H1 (cell line): ENCODE measurements at regions not wholly inside any gene's neighbourhood (a gene's known extent, or its start where the extent isn't known, plus 50 kb on each side); places are given as distances from the start of the nearest gene placed in this dataset.

Experiments used
- CHD1 ChIP-seq: IDR thresholded peaks from 2 replicates; pipeline ENCODE4 v1.6.1; 2012; ENCODE audit warnings: low read depth, low read length, improper control_type of control experiment
- CHD2 ChIP-seq: IDR thresholded peaks from 2 replicates; pipeline ENCODE4 v1.6.1; 2012; ENCODE audit warnings: low read length, improper control_type of control experiment
- HDAC2 ChIP-seq, 2 experiments: fragments of 300-600 bp in 1 of 2; sonication (generic) in 1 of 2; IDR thresholded peaks; 2 replicates each; pipeline ENCODE4 v1.6.1; 2011 to 2012; ENCODE audit warnings: low read depth in 2 of 2, low read length in 2 of 2, mild to moderate bottlenecking in 2 of 2, moderate library complexity in 2 of 2, borderline replicate concordance in 1 of 2, inconsistent platforms in 1 of 2
- JUND ChIP-seq: IDR thresholded peaks from 2 replicates; pipeline ENCODE4 v1.6.1; 2011; ENCODE audit warnings: mild to moderate bottlenecking, improper control_type of control experiment, low read length
- SP2 ChIP-seq: IDR thresholded peaks from 2 replicates; pipeline ENCODE4 v1.6.1; 2012; ENCODE audit warnings: mild to moderate bottlenecking, low read length, inconsistent platforms
- SUZ12 ChIP-seq: fragments of 200-600 bp; sonication (generic); IDR thresholded peaks from 2 replicates; pipeline ENCODE4 v1.6.1; 2012; ENCODE audit warnings: mild to moderate bottlenecking, inconsistent platforms, low read length, moderate library complexity, mixed read lengths
- TF ChIP-seq, protein P1 (sequence below): fragments of 300-600 bp; sonication (generic); IDR thresholded peaks from 2 replicates; pipeline ENCODE4 v1.7.1; 2012; ENCODE audit warnings: low read length, moderate library complexity, mild to moderate bottlenecking, inconsistent platforms; ENCODE audit not compliant: insufficient replicate concordance
- TF ChIP-seq, protein P2 (sequence below), 3 experiments: IDR thresholded peaks; 1 replicate in 2 of 3; 2 replicates in 1 of 3; pipeline versions ENCODE4 v1.5.1 to v1.6.1; 2011; ENCODE audit warnings: low read length in 3 of 3, mild to moderate bottlenecking in 3 of 3, inconsistent platforms in 2 of 3, low read depth in 1 of 3, moderate library complexity in 1 of 3; ENCODE audit not compliant: insufficient read depth in 1 of 3; ENCODE audit errors: control extremely low read depth in 1 of 3

DNA sequence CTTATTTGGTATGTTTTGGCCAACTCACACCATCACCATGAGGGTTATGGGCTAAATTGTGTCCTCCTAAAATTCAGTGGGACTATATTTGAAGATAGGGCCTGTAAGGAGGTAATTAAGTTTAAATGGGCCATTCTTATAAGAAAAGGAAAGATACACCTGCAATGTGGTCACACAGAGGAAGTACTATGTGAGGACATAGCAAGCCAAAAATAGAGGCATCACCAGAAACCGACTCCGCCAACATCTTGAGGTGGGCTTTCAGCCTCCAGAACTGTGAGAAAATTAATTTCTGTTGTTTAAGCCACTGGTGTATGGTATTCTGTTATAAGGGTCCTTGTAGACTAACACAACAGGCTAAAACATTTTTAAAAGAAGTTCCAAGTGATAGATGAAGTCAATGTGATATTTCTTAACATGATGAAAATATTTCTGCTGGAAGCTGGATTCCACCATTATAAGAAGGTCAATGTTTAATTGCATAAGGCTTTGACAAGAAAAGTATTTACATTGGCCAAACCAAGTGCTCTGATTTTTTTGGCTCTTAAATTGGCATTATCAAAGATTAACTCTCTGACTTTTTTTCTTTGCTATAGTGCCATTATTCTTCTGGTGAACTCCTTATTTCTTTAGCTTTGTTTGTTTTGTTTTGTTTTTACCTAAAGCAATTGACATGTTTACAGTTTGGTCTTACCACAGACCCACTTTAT is 540.9 kb downstream of the PPARGC1A start (continued):
- TF ChIP-seq, protein P1, sequence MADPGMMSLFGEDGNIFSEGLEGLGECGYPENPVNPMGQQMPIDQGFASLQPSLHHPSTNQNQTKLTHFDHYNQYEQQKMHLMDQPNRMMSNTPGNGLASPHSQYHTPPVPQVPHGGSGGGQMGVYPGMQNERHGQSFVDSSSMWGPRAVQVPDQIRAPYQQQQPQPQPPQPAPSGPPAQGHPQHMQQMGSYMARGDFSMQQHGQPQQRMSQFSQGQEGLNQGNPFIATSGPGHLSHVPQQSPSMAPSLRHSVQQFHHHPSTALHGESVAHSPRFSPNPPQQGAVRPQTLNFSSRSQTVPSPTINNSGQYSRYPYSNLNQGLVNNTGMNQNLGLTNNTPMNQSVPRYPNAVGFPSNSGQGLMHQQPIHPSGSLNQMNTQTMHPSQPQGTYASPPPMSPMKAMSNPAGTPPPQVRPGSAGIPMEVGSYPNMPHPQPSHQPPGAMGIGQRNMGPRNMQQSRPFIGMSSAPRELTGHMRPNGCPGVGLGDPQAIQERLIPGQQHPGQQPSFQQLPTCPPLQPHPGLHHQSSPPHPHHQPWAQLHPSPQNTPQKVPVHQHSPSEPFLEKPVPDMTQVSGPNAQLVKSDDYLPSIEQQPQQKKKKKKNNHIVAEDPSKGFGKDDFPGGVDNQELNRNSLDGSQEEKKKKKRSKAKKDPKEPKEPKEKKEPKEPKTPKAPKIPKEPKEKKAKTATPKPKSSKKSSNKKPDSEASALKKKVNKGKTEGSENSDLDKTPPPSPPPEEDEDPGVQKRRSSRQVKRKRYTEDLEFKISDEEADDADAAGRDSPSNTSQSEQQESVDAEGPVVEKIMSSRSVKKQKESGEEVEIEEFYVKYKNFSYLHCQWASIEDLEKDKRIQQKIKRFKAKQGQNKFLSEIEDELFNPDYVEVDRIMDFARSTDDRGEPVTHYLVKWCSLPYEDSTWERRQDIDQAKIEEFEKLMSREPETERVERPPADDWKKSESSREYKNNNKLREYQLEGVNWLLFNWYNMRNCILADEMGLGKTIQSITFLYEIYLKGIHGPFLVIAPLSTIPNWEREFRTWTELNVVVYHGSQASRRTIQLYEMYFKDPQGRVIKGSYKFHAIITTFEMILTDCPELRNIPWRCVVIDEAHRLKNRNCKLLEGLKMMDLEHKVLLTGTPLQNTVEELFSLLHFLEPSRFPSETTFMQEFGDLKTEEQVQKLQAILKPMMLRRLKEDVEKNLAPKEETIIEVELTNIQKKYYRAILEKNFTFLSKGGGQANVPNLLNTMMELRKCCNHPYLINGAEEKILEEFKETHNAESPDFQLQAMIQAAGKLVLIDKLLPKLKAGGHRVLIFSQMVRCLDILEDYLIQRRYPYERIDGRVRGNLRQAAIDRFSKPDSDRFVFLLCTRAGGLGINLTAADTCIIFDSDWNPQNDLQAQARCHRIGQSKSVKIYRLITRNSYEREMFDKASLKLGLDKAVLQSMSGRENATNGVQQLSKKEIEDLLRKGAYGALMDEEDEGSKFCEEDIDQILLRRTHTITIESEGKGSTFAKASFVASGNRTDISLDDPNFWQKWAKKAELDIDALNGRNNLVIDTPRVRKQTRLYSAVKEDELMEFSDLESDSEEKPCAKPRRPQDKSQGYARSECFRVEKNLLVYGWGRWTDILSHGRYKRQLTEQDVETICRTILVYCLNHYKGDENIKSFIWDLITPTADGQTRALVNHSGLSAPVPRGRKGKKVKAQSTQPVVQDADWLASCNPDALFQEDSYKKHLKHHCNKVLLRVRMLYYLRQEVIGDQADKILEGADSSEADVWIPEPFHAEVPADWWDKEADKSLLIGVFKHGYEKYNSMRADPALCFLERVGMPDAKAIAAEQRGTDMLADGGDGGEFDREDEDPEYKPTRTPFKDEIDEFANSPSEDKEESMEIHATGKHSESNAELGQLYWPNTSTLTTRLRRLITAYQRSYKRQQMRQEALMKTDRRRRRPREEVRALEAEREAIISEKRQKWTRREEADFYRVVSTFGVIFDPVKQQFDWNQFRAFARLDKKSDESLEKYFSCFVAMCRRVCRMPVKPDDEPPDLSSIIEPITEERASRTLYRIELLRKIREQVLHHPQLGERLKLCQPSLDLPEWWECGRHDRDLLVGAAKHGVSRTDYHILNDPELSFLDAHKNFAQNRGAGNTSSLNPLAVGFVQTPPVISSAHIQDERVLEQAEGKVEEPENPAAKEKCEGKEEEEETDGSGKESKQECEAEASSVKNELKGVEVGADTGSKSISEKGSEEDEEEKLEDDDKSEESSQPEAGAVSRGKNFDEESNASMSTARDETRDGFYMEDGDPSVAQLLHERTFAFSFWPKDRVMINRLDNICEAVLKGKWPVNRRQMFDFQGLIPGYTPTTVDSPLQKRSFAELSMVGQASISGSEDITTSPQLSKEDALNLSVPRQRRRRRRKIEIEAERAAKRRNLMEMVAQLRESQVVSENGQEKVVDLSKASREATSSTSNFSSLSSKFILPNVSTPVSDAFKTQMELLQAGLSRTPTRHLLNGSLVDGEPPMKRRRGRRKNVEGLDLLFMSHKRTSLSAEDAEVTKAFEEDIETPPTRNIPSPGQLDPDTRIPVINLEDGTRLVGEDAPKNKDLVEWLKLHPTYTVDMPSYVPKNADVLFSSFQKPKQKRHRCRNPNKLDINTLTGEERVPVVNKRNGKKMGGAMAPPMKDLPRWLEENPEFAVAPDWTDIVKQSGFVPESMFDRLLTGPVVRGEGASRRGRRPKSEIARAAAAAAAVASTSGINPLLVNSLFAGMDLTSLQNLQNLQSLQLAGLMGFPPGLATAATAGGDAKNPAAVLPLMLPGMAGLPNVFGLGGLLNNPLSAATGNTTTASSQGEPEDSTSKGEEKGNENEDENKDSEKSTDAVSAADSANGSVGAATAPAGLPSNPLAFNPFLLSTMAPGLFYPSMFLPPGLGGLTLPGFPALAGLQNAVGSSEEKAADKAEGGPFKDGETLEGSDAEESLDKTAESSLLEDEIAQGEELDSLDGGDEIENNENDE, result no peak
- TF ChIP-seq HDAC2 (IDR thresholded peaks at IDR 0.05; ENCODE audit: borderline replicate concordance in 1 of 2, low read depth in 2 of 2, low read length in 2 of 2), result no peak
- TF ChIP-seq SUZ12, result no peak
- TF ChIP-seq CHD1, result no peak
- TF ChIP-seq, protein P2, sequence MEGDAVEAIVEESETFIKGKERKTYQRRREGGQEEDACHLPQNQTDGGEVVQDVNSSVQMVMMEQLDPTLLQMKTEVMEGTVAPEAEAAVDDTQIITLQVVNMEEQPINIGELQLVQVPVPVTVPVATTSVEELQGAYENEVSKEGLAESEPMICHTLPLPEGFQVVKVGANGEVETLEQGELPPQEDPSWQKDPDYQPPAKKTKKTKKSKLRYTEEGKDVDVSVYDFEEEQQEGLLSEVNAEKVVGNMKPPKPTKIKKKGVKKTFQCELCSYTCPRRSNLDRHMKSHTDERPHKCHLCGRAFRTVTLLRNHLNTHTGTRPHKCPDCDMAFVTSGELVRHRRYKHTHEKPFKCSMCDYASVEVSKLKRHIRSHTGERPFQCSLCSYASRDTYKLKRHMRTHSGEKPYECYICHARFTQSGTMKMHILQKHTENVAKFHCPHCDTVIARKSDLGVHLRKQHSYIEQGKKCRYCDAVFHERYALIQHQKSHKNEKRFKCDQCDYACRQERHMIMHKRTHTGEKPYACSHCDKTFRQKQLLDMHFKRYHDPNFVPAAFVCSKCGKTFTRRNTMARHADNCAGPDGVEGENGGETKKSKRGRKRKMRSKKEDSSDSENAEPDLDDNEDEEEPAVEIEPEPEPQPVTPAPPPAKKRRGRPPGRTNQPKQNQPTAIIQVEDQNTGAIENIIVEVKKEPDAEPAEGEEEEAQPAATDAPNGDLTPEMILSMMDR (IDR thresholded peaks at IDR 0.05; ENCODE audit: control extremely low read depth in 1 of 3, insufficient read depth in 1 of 3, low read depth in 1 of 3, low read length in 3 of 3), result no peak
- TF ChIP-seq SP2, result no peak
- TF ChIP-seq JUND, result no peak
- no peak for TF ChIP-seq CHD2
